H1 (cell line): ENCODE measurements at regions not wholly inside any gene's neighbourhood (a gene's known extent, or its start where the extent isn't known, plus 50 kb on each side); places are given as distances from the start of the nearest gene placed in this dataset.
A peak's percentile ranks its signal among the peaks of the same experiment; 100 is the strongest.

Source experiments
- CTCF ChIA-PET: fragments of 300-600 bp; sonication (Branson Sonifier 250); formaldehyde crosslinking; loops from one replicate; lab custom pipeline; 2021; ENCODE audit not compliant: partially characterized antibody; lab: Charles Lee
- POLR2A ChIA-PET: fragments of 300-600 bp; sonication (Branson Sonifier 250); formaldehyde crosslinking; loops from one replicate; lab custom pipeline; 2021; ENCODE audit warnings: inconsistent platforms; ENCODE audit not compliant: partially characterized antibody; lab: Charles Lee
- DNase-seq, 2 experiments: peaks; one replicate each; pipeline versions ENCODE4 v3.0.0 to v3.0.0-alpha.2; 2010 to 2022; ENCODE audit warnings: low spot score in 2 of 2, low read depth in 1 of 2, mixed read lengths in 1 of 2
- FAIRE-seq: peaks from 2 replicates; lab custom pipeline; 2011; peaks lifted over from hg19 to GRCh38; lab: Jason Lieb, UNC
- H2AFZ ChIP-seq: 2 replicates; pipeline ENCODE4 v1.8.1; 2012; ENCODE audit warnings: low read length, inconsistent platforms
- H2AK5ac ChIP-seq: 2 replicates; pipeline ENCODE4 v1.6.1; 2013; ENCODE audit warnings: low read depth, low read length
- H2BK120ac ChIP-seq: replicated peaks from 2 replicates; pipeline ENCODE3; 2013; ENCODE audit warnings: low read depth, low read length, inconsistent platforms
- H2BK12ac ChIP-seq: 2 replicates; pipeline ENCODE4 v1.6.1; 2013; ENCODE audit warnings: low read depth, low read length
- H2BK15ac ChIP-seq: 2 replicates; pipeline ENCODE4 v1.6.1; 2013; ENCODE audit warnings: low read length
- H2BK20ac ChIP-seq: 2 replicates; pipeline ENCODE4 v1.6.1; 2013; ENCODE audit warnings: low read length
- H2BK5ac ChIP-seq: 2 replicates; pipeline ENCODE4 v1.6.1; 2013; ENCODE audit warnings: low read depth, low read length
- H3K14ac ChIP-seq: 2 replicates; pipeline ENCODE4 v1.6.1; 2013; ENCODE audit warnings: inconsistent platforms; ENCODE audit not compliant: insufficient read length
- H3K18ac ChIP-seq: 2 replicates; pipeline ENCODE4 v1.6.1; 2013; ENCODE audit warnings: low read length; ENCODE audit errors: extremely low read depth
- H3K23ac ChIP-seq: 2 replicates; pipeline ENCODE4 v1.6.1; 2013; ENCODE audit warnings: inconsistent platforms; ENCODE audit not compliant: insufficient read length
- H3K23me2 ChIP-seq: 2 replicates; pipeline ENCODE4 v1.6.1; 2013; ENCODE audit warnings: low read depth, low read length
- H3K27ac ChIP-seq: 2 replicates; pipeline ENCODE4 v1.6.1; 2011; ENCODE audit warnings: low read depth, low read length, inconsistent platforms
- H3K27me3 ChIP-seq, 4 experiments: replicated peaks in 1 of 4; 1 replicate in 1 of 4; 2 replicates in 3 of 4; pipeline versions ENCODE4 v1.6.1 to v1.8.1; 2011 to 2013; ENCODE audit warnings: low read length in 3 of 4, mild to moderate bottlenecking in 3 of 4, inconsistent platforms in 2 of 4, mixed read lengths in 2 of 4, moderate library complexity in 1 of 4; ENCODE audit not compliant: control insufficient read depth in 3 of 4, insufficient read depth in 3 of 4; ENCODE audit errors: extremely low read depth in 1 of 4
- H3K36me3 ChIP-seq, 4 experiments: 2 replicates each; pipeline versions ENCODE4 v1.6.1 to v1.8.1; 2011 to 2013; ENCODE audit warnings: mild to moderate bottlenecking in 4 of 4, low read length in 3 of 4, moderate library complexity in 2 of 4, control low read depth in 1 of 4, inconsistent platforms in 1 of 4; ENCODE audit not compliant: insufficient read depth in 4 of 4, control insufficient read depth in 2 of 4
- H3K4ac ChIP-seq: replicated peaks from 2 replicates; pipeline ENCODE3; 2013; ENCODE audit warnings: low read length, low read depth, mixed read lengths, inconsistent platforms; ENCODE audit not compliant: insufficient read length
- H3K4me1 ChIP-seq, 4 experiments: replicated peaks in 1 of 4; 1 replicate in 1 of 4; 2 replicates in 3 of 4; pipeline versions ENCODE4 v1.6.1 to v1.8.1; 2011 to 2013; ENCODE audit warnings: low read length in 3 of 4, inconsistent platforms in 2 of 4, mixed read lengths in 1 of 4; ENCODE audit not compliant: insufficient read depth in 4 of 4, control insufficient read depth in 3 of 4
- H3K4me2 ChIP-seq, 2 experiments: 2 replicates each; pipeline versions ENCODE4 v1.6.1 to v1.8.1; 2011 to 2013; ENCODE audit warnings: low read depth in 2 of 2, low read length in 2 of 2, control low read depth in 1 of 2, inconsistent platforms in 1 of 2, mild to moderate bottlenecking in 1 of 2; ENCODE audit not compliant: insufficient read depth in 1 of 2
- H3K4me3 ChIP-seq, 4 experiments: fragments of 200-600, 300-600 bp in 1 of 4; sonication (generic), shearing (Covaris generic), sonication (Bioruptor Twin) in 1 of 4; 2 replicates each; pipeline versions ENCODE4 v1.5.1 to v1.8.1; 2011 to 2016; ENCODE audit warnings: low read length in 4 of 4, low read depth in 3 of 4, control low read depth in 2 of 4, inconsistent platforms in 2 of 4, mild to moderate bottlenecking in 2 of 4, mixed read lengths in 1 of 4, moderate library complexity in 1 of 4; ENCODE audit not compliant: insufficient read depth in 2 of 4; ENCODE audit errors: extremely low read depth in 1 of 4
- H3K56ac ChIP-seq: replicated peaks from 2 replicates; pipeline ENCODE3; 2013; ENCODE audit warnings: low read depth, mild to moderate bottlenecking, mixed read lengths, low read length, inconsistent platforms; ENCODE audit not compliant: insufficient read length
- H3K79me1 ChIP-seq: 2 replicates; pipeline ENCODE4 v1.6.1; 2013; ENCODE audit warnings: low read depth, low read length, control low read depth
- H3K79me2 ChIP-seq, 2 experiments: 2 replicates each; pipeline versions ENCODE4 v1.6.1 to v1.8.1; 2012 to 2013; ENCODE audit warnings: low read length in 2 of 2, mild to moderate bottlenecking in 2 of 2, inconsistent platforms in 1 of 2; ENCODE audit not compliant: insufficient read depth in 2 of 2, control insufficient read depth in 1 of 2
- H3K9ac ChIP-seq, 4 experiments: replicated peaks in 1 of 4; 1 replicate in 1 of 4; 2 replicates in 3 of 4; pipeline versions ENCODE4 v1.6.1 to v1.8.1; 2011 to 2013; ENCODE audit warnings: low read depth in 3 of 4, low read length in 3 of 4, control low read depth in 2 of 4, mild to moderate bottlenecking in 2 of 4, moderate library complexity in 2 of 4, inconsistent platforms in 1 of 4; ENCODE audit errors: extremely low read depth in 1 of 4
- H3K9me3 ChIP-seq, 2 experiments: 2 replicates each; pipeline versions ENCODE4 v1.6.1 to v1.8.1; 2012 to 2013; ENCODE audit warnings: mild to moderate bottlenecking in 2 of 2, moderate library complexity in 2 of 2, control low read depth in 1 of 2, inconsistent platforms in 1 of 2, low read depth in 1 of 2, low read length in 1 of 2, mixed read lengths in 1 of 2; ENCODE audit not compliant: insufficient read depth in 2 of 2
- H4K20me1 ChIP-seq, 2 experiments: replicated peaks in 1 of 2; 2 replicates each; pipeline versions ENCODE3 to v1.8.1; 2011 to 2013; ENCODE audit warnings: inconsistent platforms in 2 of 2, low read length in 2 of 2, mild to moderate bottlenecking in 1 of 2; ENCODE audit not compliant: insufficient read depth in 2 of 2, control insufficient read depth in 1 of 2
- H4K5ac ChIP-seq: 2 replicates; pipeline ENCODE4 v1.6.1; 2013; ENCODE audit warnings: low read length, low read depth, mixed read lengths, inconsistent platforms; ENCODE audit not compliant: insufficient read length
- H4K8ac ChIP-seq: 2 replicates; pipeline ENCODE4 v1.8.0; 2013; ENCODE audit warnings: mild to moderate bottlenecking, moderate library complexity, low read length, inconsistent platforms; ENCODE audit not compliant: insufficient read depth; ENCODE audit errors: extremely low read depth
- H4K91ac ChIP-seq: replicated peaks from 2 replicates; pipeline ENCODE3; 2013; ENCODE audit warnings: low read length, mixed read lengths, inconsistent platforms; ENCODE audit not compliant: insufficient read length
- ASH2L ChIP-seq: fragments of 200-600, 300-600 bp; sonication (generic); IDR thresholded peaks from one replicate; pipeline ENCODE4 v1.7.1; 2017; ENCODE audit warnings: low read length
- CTBP2 ChIP-seq: IDR thresholded peaks from 2 replicates; pipeline ENCODE4 v1.7.0; 2011; ENCODE audit warnings: borderline replicate concordance, mild to moderate bottlenecking, moderate library complexity, mixed read lengths, low read length; ENCODE audit not compliant: insufficient read depth, insufficient read length
- GABPA ChIP-seq: IDR thresholded peaks from 2 replicates; pipeline ENCODE4 v1.6.1; 2011; ENCODE audit warnings: mild to moderate bottlenecking, low read length, moderate library complexity, borderline replicate concordance; ENCODE audit not compliant: insufficient read depth
- HDAC6 ChIP-seq: IDR thresholded peaks from one replicate; pipeline ENCODE4 v1.7.1; 2012; ENCODE audit warnings: low read depth, mild to moderate bottlenecking, inconsistent platforms, low read length, moderate library complexity
- KDM5A ChIP-seq: fragments of 200-600 bp; IDR thresholded peaks from 2 replicates; pipeline ENCODE4 v1.7.1; 2012; ENCODE audit warnings: mild to moderate bottlenecking, low read length, inconsistent platforms, mixed read lengths
- POLR2AphosphoS5 ChIP-seq: IDR thresholded peaks from 2 replicates; pipeline ENCODE4 v1.6.1; 2011; ENCODE audit warnings: low read depth, low read length
- SP2 ChIP-seq: IDR thresholded peaks from 2 replicates; pipeline ENCODE4 v1.6.1; 2012; ENCODE audit warnings: mild to moderate bottlenecking, low read length, inconsistent platforms
- ZNF274 ChIP-seq: IDR thresholded peaks from 2 replicates; pipeline ENCODE4 v1.7.0; 2012; ENCODE audit warnings: low read length, borderline replicate concordance; ENCODE audit errors: extremely low read depth
- WGBS, 2 experiments: shearing (Covaris generic) in 1 of 2; methylation state at CpG; one replicate each; pipeline versions ENCODE4 v1.1.6 to v1.1.7; 2013 to 2015; ENCODE audit warnings: low lambda C conversion rate in 2 of 2, mixed read lengths in 2 of 2, inconsistent platforms in 1 of 2, low coverage in 1 of 2, missing lambda C conversion rate in 1 of 2; ENCODE audit not compliant: insufficient replicate concordance in 2 of 2, insufficient coverage in 1 of 2, insufficient read length in 1 of 2; ENCODE audit errors: extremely low coverage in 1 of 2, missing lambda C conversion rate in 1 of 2; 5-methylcytosine and 5-hydroxymethylcytosine counted together

DNA sequence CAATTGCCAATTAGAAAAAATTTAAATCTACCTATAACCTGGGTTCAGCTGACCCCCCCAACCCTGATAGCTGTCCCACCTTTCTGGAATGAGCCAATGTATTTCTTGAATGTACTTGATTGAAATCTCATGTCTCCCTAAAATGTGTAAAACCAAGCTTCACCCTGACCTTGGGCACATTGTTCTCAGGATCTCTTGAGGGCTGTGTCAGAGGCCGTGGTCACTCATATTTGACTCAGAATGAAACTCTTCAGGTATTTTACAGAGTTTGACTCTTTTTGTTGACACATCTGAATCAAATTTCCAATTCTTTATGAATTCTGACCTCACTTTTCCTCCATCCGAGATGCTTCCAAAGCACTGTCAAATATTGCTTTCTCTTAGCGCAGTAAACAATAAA is 115.3 kb upstream of the BEND4 start:
- Histone ChIP-seq H3K23ac (no peak overlapping the region), H3K9me3 (peaks cover 19 to 25% of the 10 kb centered on the region in 2 experiments), H2BK5ac (no peak overlapping the region; the same call in 1 of the 2 replicates), H4K20me1 (no peaks in the 10 kb centered on the region), H3K4ac (no peak overlapping the region), H2AFZ (no peak overlapping the region), H4K8ac (no peak overlapping the region), H3K9ac (no peak overlapping the region), H2AK5ac (no peak overlapping the region)
- CTCF ChIA-PET, result no interaction called here
- TF ChIP-seq ZNF274, result no peak
- no peak for TF ChIP-seq SP2
- no peak for TF ChIP-seq POLR2AphosphoS5
- TF ChIP-seq CTBP2, result no peak
- TF ChIP-seq ASH2L, result no peak
- TF ChIP-seq KDM5A, result no peak
- TF ChIP-seq HDAC6, result no peak
- no peak for TF ChIP-seq GABPA
- TF ChIP-seq, all 59 proteins: peak for 0
- no peaks in the 10 kb centered on the region for H3K23me2 ChIP-seq
- no peak overlapping the region for H3K4me3 ChIP-seq
- no peak overlapping the region for H3K27ac ChIP-seq
- H3K4me2 ChIP-seq, result no peak overlapping the region
- 94% methylated on average over 3 of the region's 3 CpGs; no CpG with 5 or more reads in 1 of the 2 experiments for WGBS, 2 experiments
- H2BK12ac ChIP-seq, result no peak overlapping the region
- 0 out of 2 replicates have a peak overlapping the region, but pooled peaks have one; percentile 21 for H3K18ac ChIP-seq
- H2BK120ac ChIP-seq, result peak overlapping the region; percentile 82
- H2BK15ac ChIP-seq, result no peak overlapping the region
- 0 out of 2 replicates have a peak overlapping the region, but pooled peaks have one; percentile 36 for H2BK20ac ChIP-seq
- FAIRE-seq, result no peak
- no peaks in the 10 kb centered on the region for H3K27me3 ChIP-seq
- H3K56ac ChIP-seq, result no peak overlapping the region
- H3K36me3 ChIP-seq, result peaks cover 0 to 7% (median 0%) of the 10 kb centered on the region in 4 experiments; a peak in 2 of 8 replicates
- no peak for DNase-seq
- H3K79me2 ChIP-seq, result no peaks in the 10 kb centered on the region
- H3K14ac ChIP-seq, result no peak overlapping the region
- H3K4me1 ChIP-seq, result peaks cover 0 to 8% (median 1%) of the 10 kb centered on the region in 4 experiments; a peak in 3 of 7 replicates
- no peaks in the 10 kb centered on the region for H3K79me1 ChIP-seq
- POLR2A ChIA-PET, result no interaction called here
- H4K91ac ChIP-seq, result peak overlapping the region; percentile 79
- no peak overlapping the region for H4K5ac ChIP-seq
